MCF 10A (cell line): ENCODE measurements at regions not wholly inside any gene's neighbourhood (a gene's known extent, or its start where the extent isn't known, plus 50 kb on each side); places are given as distances from the start of the nearest gene placed in this dataset.

ENCODE experiments used
- BruUV-seq: library from RNA; stranded (reverse); fragments of 400-500 nt; replicated peaks from 2 replicates; lab custom pipeline; 2021; lab: Mats Ljungman, UMichigan
- CTCF ChIA-PET: fragments of 300-600 bp; sonication (Branson Sonifier 250); formaldehyde crosslinking; extraction: SDS; loops from one replicate; lab custom pipeline; 2021; ENCODE audit warnings: antibody characterized with exemption, inconsistent platforms; lab: Yijun Ruan, JAX
- POLR2A ChIA-PET: fragments of 300-600, 350-650 bp; sonication (Branson Sonifier 250); formaldehyde crosslinking; extraction: SDS; loops from one replicate; lab custom pipeline; 2020; ENCODE audit warnings: antibody characterized with exemption, inconsistent platforms; lab: Yijun Ruan, JAX
- DNase-seq: peaks from one replicate; pipeline ENCODE4 v3.0.0-alpha.2; 2018; ENCODE audit not compliant: unreplicated experiment
- H3K27ac Mint-ChIP-seq: one replicate; pipeline ENCODE4 v1.8.0; 2022; ENCODE audit warnings: mild to moderate bottlenecking, low read depth, mixed read lengths; ENCODE audit not compliant: unreplicated experiment
- H3K27me3 Mint-ChIP-seq: one replicate; pipeline ENCODE4 v1.8.0; 2022; ENCODE audit warnings: mixed read lengths; ENCODE audit not compliant: insufficient read depth, unreplicated experiment
- H3K36me3 Mint-ChIP-seq: one replicate; pipeline ENCODE4 v1.8.0; 2022; ENCODE audit warnings: mild to moderate bottlenecking, moderate library complexity, mixed read lengths; ENCODE audit not compliant: insufficient read depth, unreplicated experiment
- H3K4me1 Mint-ChIP-seq: one replicate; pipeline ENCODE4 v1.8.0; 2022; ENCODE audit warnings: mixed read lengths; ENCODE audit not compliant: insufficient read depth, unreplicated experiment
- H3K4me3 Mint-ChIP-seq: one replicate; pipeline ENCODE4 v1.8.0; 2022; ENCODE audit warnings: mild to moderate bottlenecking, moderate library complexity, mixed read lengths; ENCODE audit not compliant: unreplicated experiment
- H3K9me3 Mint-ChIP-seq: one replicate; pipeline ENCODE4 v1.8.0; 2022; ENCODE audit warnings: mixed read lengths; ENCODE audit not compliant: unreplicated experiment
- intact Hi-C: fragments of 100-400 bp; cut with micrococcal nuclease; formaldehyde crosslinking; loops from 2 replicates; pipeline ENCODE4 v1.14.1; 2022
- TF ChIP-seq, protein P1 (sequence below): fragments of 200-600 bp; IDR thresholded peaks from one replicate; pipeline ENCODE4 v1.8.0; 2022; ENCODE audit warnings: antibody characterized with exemption, mild to moderate bottlenecking; ENCODE audit not compliant: unreplicated experiment

GRCh38 chr12:25806271-25806670 is 152.2 kb upstream of the RASSF8 start:
- Mint-ChIP-seq H3K4me3 (no peak overlapping the region), H3K27me3 (no peaks in the 10 kb centered on the region), H3K9me3 (peaks cover 5% of the 10 kb centered on the region), H3K27ac (no peak overlapping the region), H3K4me1 (peaks cover 13% of the 10 kb centered on the region), H3K36me3 (peaks cover 4% of the 10 kb centered on the region)
- POLR2A ChIA-PET = interaction anchor here (0.5 kb wide), 1 partner anchor 217 kb away, joined by 3 read pairs; no protein-coding TSS in a partner anchor
- BruUV-seq = no TSS peak
- peak; percentile 56 for DNase-seq
- TF ChIP-seq, protein P1, sequence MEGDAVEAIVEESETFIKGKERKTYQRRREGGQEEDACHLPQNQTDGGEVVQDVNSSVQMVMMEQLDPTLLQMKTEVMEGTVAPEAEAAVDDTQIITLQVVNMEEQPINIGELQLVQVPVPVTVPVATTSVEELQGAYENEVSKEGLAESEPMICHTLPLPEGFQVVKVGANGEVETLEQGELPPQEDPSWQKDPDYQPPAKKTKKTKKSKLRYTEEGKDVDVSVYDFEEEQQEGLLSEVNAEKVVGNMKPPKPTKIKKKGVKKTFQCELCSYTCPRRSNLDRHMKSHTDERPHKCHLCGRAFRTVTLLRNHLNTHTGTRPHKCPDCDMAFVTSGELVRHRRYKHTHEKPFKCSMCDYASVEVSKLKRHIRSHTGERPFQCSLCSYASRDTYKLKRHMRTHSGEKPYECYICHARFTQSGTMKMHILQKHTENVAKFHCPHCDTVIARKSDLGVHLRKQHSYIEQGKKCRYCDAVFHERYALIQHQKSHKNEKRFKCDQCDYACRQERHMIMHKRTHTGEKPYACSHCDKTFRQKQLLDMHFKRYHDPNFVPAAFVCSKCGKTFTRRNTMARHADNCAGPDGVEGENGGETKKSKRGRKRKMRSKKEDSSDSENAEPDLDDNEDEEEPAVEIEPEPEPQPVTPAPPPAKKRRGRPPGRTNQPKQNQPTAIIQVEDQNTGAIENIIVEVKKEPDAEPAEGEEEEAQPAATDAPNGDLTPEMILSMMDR = no peak
- intact Hi-C loops = no loop called here
- CTCF ChIA-PET = interaction anchor here (0.6 to 1.2 kb wide), 3 partner anchors 9 to 808 kb away, joined by 3 to 7 read pairs (median 3); no protein-coding TSS in a partner anchor

DNA sequence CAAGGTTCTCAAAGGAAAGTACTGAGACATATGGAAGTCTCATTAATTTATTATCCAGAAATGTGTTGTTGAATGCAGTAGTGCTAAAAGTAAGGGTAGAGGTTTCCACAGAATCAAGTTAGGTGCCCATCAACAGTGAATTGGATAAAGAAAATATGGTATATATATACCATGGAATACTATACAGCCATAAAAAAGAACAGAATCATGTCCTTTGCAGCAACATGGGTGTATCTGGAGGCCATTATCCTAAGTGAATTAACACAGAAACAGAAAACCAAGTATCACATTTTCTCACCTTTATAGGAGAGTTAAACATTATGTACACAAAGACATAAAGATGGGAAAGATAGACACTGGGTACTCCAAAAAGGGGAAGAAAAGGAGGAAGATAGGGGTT is 149.9 kb upstream of the RASSF8 start:
- H3K4me1 Mint-ChIP-seq = peaks cover 18% of the 10 kb centered on the region
- TF ChIP-seq, protein P1 = no peak
- no TSS peak for BruUV-seq
- intact Hi-C loops = no loop called here
- H3K36me3 Mint-ChIP-seq = peaks cover 4% of the 10 kb centered on the region
- no peak overlapping the region for H3K27ac Mint-ChIP-seq
- POLR2A ChIA-PET = no interaction called here
- H3K27me3 Mint-ChIP-seq = no peaks in the 10 kb centered on the region
- H3K4me3 Mint-ChIP-seq = no peak overlapping the region
- CTCF ChIA-PET = no interaction called here
- peaks cover 2% of the 10 kb centered on the region for H3K9me3 Mint-ChIP-seq
- no peak for DNase-seq

- Mint-ChIP-seq H3K27me3 (no peaks in the 10 kb centered on the region), H3K4me1 (peaks cover 18% of the 10 kb centered on the region), H3K9me3 (no peaks in the 10 kb centered on the region), H3K4me3 (no peak overlapping the region), H3K27ac (no peak overlapping the region), H3K36me3 (peaks cover 4% of the 10 kb centered on the region)
- DNase-seq = no peak
- POLR2A ChIA-PET = no interaction called here
- intact Hi-C loops = no loop called here
- CTCF ChIA-PET = no interaction called here
- TF ChIP-seq, protein P1 = no peak
- no TSS peak for BruUV-seq
These were observed 147.8 kb upstream of the RASSF8 start for GRCh38 chr12:25810683-25811082.

GRCh38 chr12:25811656-25812126 is 146.8 kb upstream of the RASSF8 start:
- Mint-ChIP-seq H3K4me3 (no peak overlapping the region), H3K27ac (peak overlapping the region; percentile 63), H3K9me3 (no peaks in the 10 kb centered on the region), H3K4me1 (peaks cover 12% of the 10 kb centered on the region), H3K27me3 (no peaks in the 10 kb centered on the region), H3K36me3 (peaks cover 4% of the 10 kb centered on the region)
- no TSS peak for BruUV-seq
- TF ChIP-seq, protein P1 = no peak
- intact Hi-C loops = no loop called here
- ChIA-PET CTCF (no interaction called here), POLR2A (interaction anchor here (0.6 to 1.0 kb wide), 3 partner anchors 90 to 168 kb away, joined by 3 to 4 read pairs (median 4); partner anchors contain the start of gene RASSF8)
- DNase-seq = peak; percentile 39
